ENCODE measurements at regions not wholly inside any gene's neighbourhood (a gene's known extent, or its start where the extent isn't known, plus 50 kb on each side); places are given as distances from the start of the nearest gene placed in this dataset.

DNA sequence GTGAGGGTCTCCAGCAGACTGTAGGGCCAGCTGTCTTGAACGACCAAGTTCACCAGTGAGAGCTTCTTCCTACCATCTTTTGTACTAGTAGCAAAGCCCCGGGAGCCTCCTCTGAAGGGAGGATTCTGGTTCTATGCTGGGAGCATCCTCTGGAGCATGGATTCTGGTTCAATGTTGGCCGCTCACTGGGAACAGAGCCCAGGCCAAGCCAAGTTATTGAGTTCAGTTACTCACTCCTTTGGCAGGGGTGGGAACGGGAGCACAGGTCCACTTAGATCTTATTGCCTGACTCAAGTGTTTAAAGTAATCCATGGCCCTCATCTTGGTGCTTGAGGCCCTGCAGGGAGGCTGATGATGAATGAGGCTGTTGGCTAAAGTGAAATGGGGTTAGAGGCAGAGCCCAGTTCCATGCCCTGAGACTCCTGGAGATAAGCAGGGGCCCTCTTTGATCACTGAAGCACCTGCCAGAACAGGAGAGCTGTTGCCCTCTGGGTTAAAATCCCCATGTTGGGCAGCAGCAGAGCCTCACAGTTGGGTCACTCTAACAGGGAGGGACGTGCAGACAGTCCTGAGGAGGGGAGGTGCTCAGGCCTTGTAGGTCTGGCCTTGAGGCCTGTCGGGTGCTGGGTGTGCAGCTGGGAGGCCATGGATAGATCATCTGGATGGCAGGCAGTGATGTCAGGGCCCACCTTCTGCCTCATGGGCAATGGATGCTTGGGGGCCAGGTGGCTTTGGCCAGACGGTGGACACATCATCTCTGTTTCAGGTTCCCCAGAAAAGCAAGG lies 98.3 kb upstream of the SYNDIG1 start:
- Histone ChIP-seq H3K4me1 (ENCODE audit: control insufficient read depth in 1 of 2, insufficient read depth in 2 of 2, low read length in 2 of 2) (no peaks in the 10 kb centered on the region), H4K20me1 (ENCODE audit: insufficient read depth, low read length) (no peaks in the 10 kb centered on the region), H3K4me3 (replicated peaks in 1 of 3; ENCODE audit: low read depth in 2 of 3, low read length in 3 of 3) (no peak overlapping the region), H3K27ac (ENCODE audit: low read depth in 1 of 2, low read length in 2 of 2) (no peak overlapping the region), H3K36me3 (replicated peaks in 1 of 2; ENCODE audit: control insufficient read depth in 1 of 2, insufficient read depth in 2 of 2, low read length in 2 of 2) (no peaks in the 10 kb centered on the region), H3K79me2 (ENCODE audit: insufficient read depth, low read length) (no peaks in the 10 kb centered on the region), H2AFZ (ENCODE audit: insufficient read depth, low read depth, low read length, poor library complexity, severe bottlenecking) (no peak overlapping the region), H3K9me3 (replicated peaks in 1 of 2; ENCODE audit: control insufficient read depth in 1 of 2, insufficient read depth in 1 of 2, low read length in 2 of 2) (no peaks in the 10 kb centered on the region), H3K27me3 (ENCODE audit: control insufficient read depth in 2 of 2, insufficient read depth in 2 of 2, low read length in 2 of 2) (no peaks in the 10 kb centered on the region), H3K9ac (ENCODE audit: insufficient read depth, low read length, poor library complexity, severe bottlenecking) (no peak overlapping the region), H3K4me2 (replicated peaks; ENCODE audit: extremely low read depth, low read length, poor library complexity, severe bottlenecking) (no peak overlapping the region)
- H3K4me1 Mint-ChIP-seq, result no peaks in the 10 kb centered on the region
- TF ChIP-seq CTCF (IDR thresholded peaks at IDR 0.05), result no peak
- H3K36me3 Mint-ChIP-seq, result no peaks in the 10 kb centered on the region
- H3K9me3 Mint-ChIP-seq, result peaks cover 0 to 2% (median 0%) of the 10 kb centered on the region in 7 donors
- H3K4me3 Mint-ChIP-seq, result no peak overlapping the region
- H3K27ac Mint-ChIP-seq, result no peak overlapping the region
- intact Hi-C loops (cut with micrococcal nuclease), result no loop called here
- H3K27me3 Mint-ChIP-seq (ENCODE audit: low read depth in 3 of 3), result peaks cover 0 to 5% (median 2%) of the 10 kb centered on the region in 3 donors
- DNase-seq, result no peak
- WGBS (ENCODE audit: insufficient coverage), result 84% methylated on average over 5 of the region's 7 CpGs

DNA sequence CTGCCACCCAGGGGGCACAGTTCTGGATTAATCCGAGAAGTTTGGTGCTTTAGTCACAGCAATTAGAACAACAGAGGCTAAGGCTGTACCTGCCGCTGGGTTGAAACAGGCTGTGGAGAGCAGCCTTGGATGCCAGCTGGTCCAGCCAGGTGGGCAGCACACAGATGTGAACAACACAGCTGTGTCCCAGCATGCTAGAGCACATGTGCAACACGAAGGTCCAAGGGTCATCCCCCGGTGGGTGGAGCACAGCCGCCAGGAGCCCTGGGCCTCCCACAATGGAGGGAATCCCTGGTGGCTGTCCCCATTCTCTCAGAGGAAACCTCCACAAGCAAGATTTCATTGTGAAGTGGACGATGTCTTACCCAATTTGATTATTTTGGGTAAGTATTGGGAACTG lies 99.2 kb upstream of the SYNDIG1 start:
- H3K27me3 ChIP-seq (ENCODE audit: control insufficient read depth in 2 of 2, insufficient read depth in 2 of 2, low read length in 2 of 2), result no peaks in the 10 kb centered on the region
- Mint-ChIP-seq H3K9me3 (peaks cover 0 to 3% (median 0%) of the 10 kb centered on the region in 7 donors), H3K4me1 (no peaks in the 10 kb centered on the region), H3K27me3 (ENCODE audit: low read depth in 3 of 3) (peaks cover 1 to 5% (median 2%) of the 10 kb centered on the region in 3 donors), H3K4me3 (no peak overlapping the region), H3K36me3 (no peaks in the 10 kb centered on the region), H3K27ac (no peak overlapping the region)
- no peaks in the 10 kb centered on the region for H3K9me3 ChIP-seq (replicated peaks in 1 of 2; ENCODE audit: control insufficient read depth in 1 of 2, insufficient read depth in 1 of 2, low read length in 2 of 2)
- H3K79me2 ChIP-seq (ENCODE audit: insufficient read depth, low read length), result no peaks in the 10 kb centered on the region
- no peak overlapping the region for H3K4me3 ChIP-seq (replicated peaks in 1 of 3; ENCODE audit: low read depth in 2 of 3, low read length in 3 of 3)
- H3K4me1 ChIP-seq (ENCODE audit: control insufficient read depth in 1 of 2, insufficient read depth in 2 of 2, low read length in 2 of 2), result no peaks in the 10 kb centered on the region
- no peaks in the 10 kb centered on the region for H3K36me3 ChIP-seq (replicated peaks in 1 of 2; ENCODE audit: control insufficient read depth in 1 of 2, insufficient read depth in 2 of 2, low read length in 2 of 2)
- no peak overlapping the region for H2AFZ ChIP-seq (ENCODE audit: insufficient read depth, low read depth, low read length, poor library complexity, severe bottlenecking)
- H3K9ac ChIP-seq (ENCODE audit: insufficient read depth, low read length, poor library complexity, severe bottlenecking), result no peak overlapping the region
- H4K20me1 ChIP-seq (ENCODE audit: insufficient read depth, low read length), result no peaks in the 10 kb centered on the region
- 97% methylated on average over 5 of the region's 6 CpGs for WGBS (ENCODE audit: insufficient coverage)
- intact Hi-C loops (cut with micrococcal nuclease), result no loop called here
- H3K27ac ChIP-seq (ENCODE audit: low read depth in 1 of 2, low read length in 2 of 2), result no peak overlapping the region
- no peak for DNase-seq
- no peak overlapping the region for H3K4me2 ChIP-seq (replicated peaks; ENCODE audit: extremely low read depth, low read length, poor library complexity, severe bottlenecking)
- TF ChIP-seq CTCF (IDR thresholded peaks at IDR 0.05), result no peak

All from CD14-positive monocyte (primary cell).